GM19468 (cell line): ENCODE measurements at regions not wholly inside any gene's neighbourhood (a gene's known extent, or its start where the extent isn't known, plus 50 kb on each side); places are given as distances from the start of the nearest gene placed in this dataset.
"Not testable (repeated sequence)": the region's sequence is repeated elsewhere in the genome, so short reads cannot be mapped to it uniquely, and the experiment has no call there.

Source experiments
- ATAC-seq: cut with Tn5 transposase; IDR thresholded peaks from one replicate; pipeline ENCODE4 v1.9.1; 2021; ENCODE audit warnings: mild to moderate bottlenecking, moderate library complexity, moderate number of reproducible peaks; ENCODE audit not compliant: unreplicated experiment; ENCODE audit errors: extremely low read depth

DNA sequence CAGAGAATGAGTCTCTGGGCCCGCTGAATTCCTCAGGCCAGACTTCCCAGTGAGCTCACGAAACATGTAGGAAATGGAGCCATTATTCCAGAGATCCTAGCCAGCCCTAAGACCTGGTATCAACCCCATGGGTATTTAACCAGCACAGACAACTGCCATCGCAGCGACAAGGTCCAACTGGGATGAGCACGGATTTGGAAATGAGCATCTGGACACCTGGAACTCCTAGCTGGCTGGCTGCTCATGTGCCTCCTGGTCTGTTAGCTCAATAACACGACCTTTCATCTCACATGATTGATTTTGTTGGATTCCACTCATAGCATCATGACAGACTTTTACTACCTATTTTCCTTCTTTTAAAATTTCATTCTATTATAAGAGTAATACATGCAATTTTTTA lies 51.0 kb downstream of the POU3F3 start:
- no peak for ATAC-seq

DNA sequence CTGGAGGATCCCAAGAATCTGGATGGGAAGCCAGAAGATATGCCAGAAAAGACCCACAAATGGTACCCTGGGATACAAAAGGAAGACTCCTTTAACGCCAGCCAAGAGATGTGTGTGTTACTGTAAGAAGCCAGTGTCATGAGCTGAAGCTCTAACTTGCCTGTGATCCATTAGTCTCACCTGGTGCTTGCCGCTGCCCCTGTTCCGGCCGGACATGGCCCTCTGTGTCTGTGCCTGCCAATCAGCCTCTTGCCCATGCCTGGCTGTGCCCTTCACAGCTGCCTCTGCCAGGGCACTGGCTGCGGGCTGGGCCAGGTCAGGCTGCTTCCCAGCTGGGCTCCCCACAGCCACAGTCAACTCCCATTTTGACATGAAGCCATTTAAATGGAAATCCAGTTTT lies 55.4 kb downstream of the POU3F3 start:
- ATAC-seq, result no peak

GRCh38 chr2:104914509-104914908 lies 60.6 kb downstream of the POU3F3 start:
- no peak for ATAC-seq

- ATAC-seq, result no peak
These were observed 61.3 kb downstream of the POU3F3 start for GRCh38 chr2:104915107-104915793.

DNA sequence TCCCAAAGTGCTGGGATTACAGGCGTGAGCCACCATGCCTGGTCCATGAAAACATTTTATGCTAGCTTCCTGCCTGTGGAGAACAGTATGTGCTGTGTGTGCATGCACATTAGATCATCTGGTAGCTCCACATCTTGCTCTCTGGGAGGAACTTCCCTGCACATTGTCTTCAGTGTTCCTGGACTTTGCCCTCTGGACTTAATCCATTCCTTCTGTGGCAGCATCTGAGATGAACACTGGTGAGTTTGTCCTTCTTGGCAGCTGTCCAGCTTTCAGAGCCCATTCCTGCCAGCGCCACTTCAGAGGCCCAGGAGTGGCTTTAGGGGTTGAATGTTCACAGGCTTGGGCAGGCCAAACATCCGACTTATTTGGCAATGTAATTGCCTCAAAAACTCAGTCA lies 65.2 kb downstream of the POU3F3 start:
- ATAC-seq, result no peak

- no peak for ATAC-seq
These were observed 69.8 kb downstream of the POU3F3 start for GRCh38 chr2:104923665-104924064.

DNA sequence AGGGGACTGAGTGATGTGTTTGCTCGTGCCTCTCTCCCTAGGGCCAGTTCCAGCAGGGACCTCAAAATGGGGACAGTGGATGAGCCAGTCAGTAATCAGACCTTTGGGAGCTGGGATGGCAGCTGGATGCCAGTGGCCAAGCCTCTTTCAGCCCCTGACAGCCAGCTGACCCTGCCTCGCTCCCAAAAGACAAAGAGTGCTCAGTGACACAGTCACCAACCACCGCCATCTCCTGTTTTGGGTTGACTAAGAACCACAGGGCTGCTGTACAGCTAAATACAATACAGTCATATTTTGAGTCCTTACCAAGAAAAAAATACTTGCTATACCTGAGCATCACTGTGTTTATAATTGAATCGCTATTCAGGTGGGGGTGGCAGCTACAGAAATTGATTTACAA lies 75.7 kb downstream of the POU3F3 start:
- ATAC-seq, result no peak

- ATAC-seq, result no peak
These were observed 76.8 kb downstream of the POU3F3 start for GRCh38 chr2:104930732-104931131.

DNA sequence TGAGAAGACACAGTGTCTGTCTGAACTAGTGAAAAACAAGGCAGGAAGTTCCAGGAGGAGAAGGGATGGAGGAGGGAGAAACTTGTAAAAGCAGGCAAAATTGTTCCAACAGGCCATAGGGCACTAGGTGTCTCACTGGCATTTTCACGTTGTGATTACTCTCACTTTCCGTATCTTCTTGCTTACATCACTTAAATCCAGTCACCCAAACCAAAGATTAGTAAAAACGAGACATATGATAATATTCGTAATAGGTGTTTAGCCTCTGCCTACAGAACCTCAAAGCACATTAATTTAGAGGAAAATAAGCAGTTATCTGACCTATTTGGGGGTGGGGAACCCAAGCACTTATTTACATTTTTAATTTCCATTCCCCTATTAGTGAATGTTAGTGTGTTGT lies 78.3 kb downstream of the POU3F3 start:
- ATAC-seq, result no peak

DNA sequence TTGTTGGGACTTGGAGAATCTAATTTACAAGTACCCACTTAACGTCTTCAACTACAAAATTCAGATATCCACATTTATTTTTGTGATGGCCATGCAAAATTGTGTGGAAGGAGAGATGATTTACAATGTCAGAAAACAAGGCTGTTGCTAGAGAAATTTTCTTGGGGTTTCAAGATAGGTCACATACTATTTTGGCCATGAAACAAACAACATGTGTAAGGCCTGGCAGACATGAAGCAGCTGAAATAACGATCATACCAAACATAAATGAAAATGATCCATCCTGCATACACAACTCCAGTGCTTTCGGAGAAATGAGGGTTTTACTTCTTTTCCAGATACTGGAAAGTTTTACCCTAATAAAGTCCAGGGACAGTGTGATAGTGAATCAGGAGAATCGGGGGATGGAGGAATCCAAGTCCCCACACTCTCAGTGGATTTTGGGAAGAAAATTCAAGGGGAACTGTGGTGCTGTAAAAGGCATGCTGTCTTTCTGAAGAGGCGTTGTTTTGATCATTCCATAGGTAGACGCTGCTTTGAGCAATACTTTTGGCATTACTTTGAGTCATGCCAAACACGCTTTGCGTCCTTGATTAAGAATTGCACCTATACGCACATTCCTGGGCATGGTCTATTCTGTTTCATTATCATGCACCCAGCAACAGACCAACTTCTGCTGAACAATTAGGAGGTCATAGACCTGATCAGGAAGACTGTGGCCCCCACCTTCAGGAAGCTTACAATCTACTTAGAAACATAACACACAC lies 79.4 kb downstream of the POU3F3 start:
- no peak for ATAC-seq

- no peak for ATAC-seq
These were observed 82.6 kb downstream of the POU3F3 start for GRCh38 chr2:104936527-104936926.

GRCh38 chr2:104938231-104938941 lies 84.5 kb downstream of the POU3F3 start:
- peak; percentile 51 for ATAC-seq

DNA sequence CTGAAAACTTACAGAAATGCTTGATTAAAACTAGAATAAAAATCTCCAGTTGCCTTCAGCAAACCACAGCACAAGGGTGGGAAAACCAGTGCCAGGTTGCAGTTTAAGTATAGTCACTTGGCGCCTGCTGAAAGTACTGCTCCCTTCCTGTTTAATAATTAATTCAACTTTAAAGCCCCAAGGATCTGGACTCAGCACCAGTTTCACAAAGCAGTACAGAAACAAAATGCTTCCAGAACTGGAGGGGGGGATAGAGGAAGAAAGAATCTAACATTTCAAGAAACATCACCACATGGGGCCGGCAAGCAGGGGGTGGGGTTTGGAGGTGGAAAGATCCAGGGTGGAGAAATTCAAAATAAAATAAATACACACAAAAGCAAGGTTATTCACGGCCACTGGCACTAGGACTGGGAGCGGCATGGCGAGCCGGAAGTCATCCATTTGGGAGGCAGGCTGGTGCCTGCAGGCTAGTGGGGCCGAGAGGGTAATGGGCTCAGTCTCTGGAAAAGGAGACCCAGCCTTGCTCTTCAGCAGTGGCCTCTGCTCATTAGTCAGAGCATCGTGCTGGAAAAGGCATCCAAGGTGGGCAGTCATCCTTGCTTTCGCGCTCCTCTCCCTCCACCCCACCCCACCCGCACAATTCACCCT lies 85.8 kb downstream of the POU3F3 start:
- ATAC-seq, result no peak

DNA sequence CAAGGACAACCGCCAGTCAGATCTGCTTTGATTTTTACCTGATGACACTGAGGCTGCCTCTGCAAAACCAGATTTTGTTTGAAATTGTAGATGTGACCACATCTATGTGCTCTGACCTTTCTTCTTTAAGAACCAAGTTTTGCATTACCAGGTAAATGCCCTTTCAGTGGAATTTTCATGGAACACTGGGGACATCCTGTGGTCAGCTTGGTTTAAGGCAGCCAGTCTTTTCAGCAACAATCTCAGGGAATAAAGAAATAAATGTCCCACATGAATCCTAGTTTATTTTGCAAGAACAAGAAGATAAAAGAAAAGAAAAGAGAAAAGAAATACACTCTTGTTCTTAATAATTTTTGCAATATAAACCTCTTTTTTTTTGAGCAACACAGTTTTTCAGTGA lies 90.6 kb downstream of the POU3F3 start:
- ATAC-seq, result no peak

DNA sequence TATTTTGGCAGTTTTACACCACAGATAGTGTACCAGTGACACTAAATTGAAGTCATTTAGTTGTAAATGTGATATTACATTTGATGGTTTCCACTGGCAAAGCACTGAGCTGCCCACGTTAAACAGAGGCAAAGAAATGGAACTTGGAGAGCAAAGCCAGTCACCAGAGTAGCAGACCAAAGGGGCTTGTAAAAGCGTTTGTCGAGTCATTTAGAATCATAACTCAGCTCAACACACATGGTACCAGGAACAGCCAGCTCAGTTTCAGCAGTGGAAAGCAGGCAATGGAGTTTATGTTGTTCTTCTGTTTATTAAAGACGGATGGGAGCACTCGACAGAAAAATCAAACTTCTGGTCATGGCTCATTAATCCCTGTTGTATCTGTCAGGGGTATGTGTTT lies 91.2 kb downstream of the POU3F3 start:
- ATAC-seq, result no peak

DNA sequence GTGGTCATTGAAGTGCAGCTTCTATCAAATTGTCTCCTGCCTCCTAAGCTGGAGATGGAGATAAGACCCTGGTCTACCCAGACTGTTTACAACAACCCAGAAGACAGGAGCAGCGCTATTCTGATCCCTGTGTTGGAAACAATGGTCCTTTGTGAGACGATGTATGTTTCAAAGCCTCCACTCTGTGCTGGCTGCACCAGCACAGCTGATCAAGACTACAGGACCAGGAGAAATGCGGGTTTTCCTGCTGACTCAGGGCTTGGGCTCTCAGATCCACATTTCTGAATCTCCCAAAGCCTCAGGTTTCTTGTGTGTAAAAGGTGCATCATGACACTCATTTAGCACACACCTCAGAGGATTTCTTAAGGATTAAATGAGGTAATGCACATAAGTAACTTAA lies 92.0 kb downstream of the POU3F3 start:
- ATAC-seq, result no peak

GRCh38 chr2:104947456-104947855 lies 90.4 kb upstream of the MRPS9 start:
- not testable (repeated sequence) for ATAC-seq

- ATAC-seq, result no peak
These were observed 84.9 kb upstream of the MRPS9 start for GRCh38 chr2:104952976-104953375.

DNA sequence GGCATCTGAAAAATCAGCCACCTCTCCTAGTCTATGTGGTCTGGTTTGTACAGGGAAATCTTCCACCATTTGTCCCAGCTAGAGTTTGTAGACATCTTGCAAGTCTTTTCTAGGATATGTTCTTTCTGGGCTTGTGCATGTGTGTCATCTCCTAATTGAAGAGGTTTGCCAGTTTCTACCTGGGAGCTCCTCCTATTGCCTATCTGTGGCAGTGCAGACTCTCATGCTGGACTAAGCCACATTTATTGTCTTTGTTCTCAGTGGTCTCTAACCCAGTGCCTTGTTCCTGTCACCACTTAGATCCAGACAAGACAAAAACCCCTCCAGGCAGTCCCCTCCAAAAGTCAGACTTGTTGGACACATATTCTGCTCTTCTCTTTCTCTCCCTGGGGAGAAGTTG lies 72.0 kb upstream of the MRPS9 start:
- no peak for ATAC-seq

DNA sequence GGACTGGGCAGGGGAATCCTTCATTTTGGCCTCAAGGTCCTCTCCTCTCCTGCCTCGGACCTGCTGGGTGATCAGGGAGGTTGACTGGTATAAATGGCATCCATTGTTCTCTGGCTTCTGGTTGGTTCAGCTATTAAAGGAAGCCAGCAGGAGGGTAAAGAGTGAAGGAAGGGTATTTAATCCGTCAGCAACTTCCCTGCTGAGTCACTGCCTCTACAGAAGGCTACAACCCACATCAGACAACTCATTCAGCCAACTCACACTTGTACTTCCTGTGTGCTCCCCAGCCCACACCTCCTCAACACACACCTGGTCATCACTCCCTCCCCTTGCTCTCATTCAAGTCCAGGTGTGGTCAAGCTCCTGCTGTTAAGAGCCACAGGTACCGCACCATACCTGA lies 68.3 kb upstream of the MRPS9 start:
- ATAC-seq, result no peak

DNA sequence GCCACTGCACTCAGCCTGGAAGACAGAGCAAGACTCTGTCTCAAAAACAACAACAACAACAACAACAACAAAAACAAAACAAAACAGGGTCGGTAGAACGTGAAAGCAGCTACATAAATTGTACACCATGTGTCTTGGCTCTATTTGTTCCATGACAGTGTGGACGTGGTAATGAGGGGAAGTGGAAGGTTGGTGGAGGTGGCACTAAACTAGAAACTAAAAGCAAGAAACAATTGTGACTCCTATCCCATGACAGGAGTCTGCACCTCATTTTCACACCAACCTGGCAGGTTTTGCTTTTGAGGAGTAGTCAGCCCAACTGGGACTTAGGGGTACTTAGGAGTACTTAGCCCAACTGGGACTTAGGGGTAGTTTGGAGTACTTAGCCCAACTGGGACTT lies 62.5 kb upstream of the MRPS9 start:
- ATAC-seq, result no peak
